Bronchial epithelial cell (primary cell): ENCODE measurements at regions not wholly inside any gene's neighbourhood (a gene's known extent, or its start where the extent isn't known, plus 50 kb on each side); places are given as distances from the start of the nearest gene placed in this dataset.

ENCODE experiments used
- DNase-seq: peaks from one replicate; pipeline ENCODE4 v3.0.0-alpha.2; 2010; ENCODE audit warnings: low read depth
- FAIRE-seq: peaks from 2 replicates; lab custom pipeline; 2011; peaks lifted over from hg19 to GRCh38; lab: Jason Lieb, UNC
- H3K27me3 ChIP-seq: 2 replicates; pipeline ENCODE4 v1.5.1; 2011; ENCODE audit warnings: low read length; ENCODE audit not compliant: control insufficient read depth, insufficient read depth
- H3K36me3 ChIP-seq: 2 replicates; pipeline ENCODE4 v1.5.1; 2011; ENCODE audit warnings: low read length; ENCODE audit not compliant: control insufficient read depth, insufficient read depth
- H3K4me3 ChIP-seq: 2 replicates; pipeline ENCODE4 v1.5.1; 2011; ENCODE audit warnings: mild to moderate bottlenecking, low read depth, low read length, control low read depth
- TF ChIP-seq, protein P1 (sequence below): IDR thresholded peaks from 2 replicates; pipeline ENCODE4 v1.5.1; 2011; ENCODE audit warnings: mild to moderate bottlenecking, moderate library complexity, low read length, control low read depth, inconsistent platforms; ENCODE audit not compliant: insufficient read depth, severe bottlenecking

- FAIRE-seq, result no peak
- Histone ChIP-seq H3K4me3 (no peak overlapping the region), H3K27me3 (no peaks in the 10 kb centered on the region), H3K36me3 (no peaks in the 10 kb centered on the region)
- TF ChIP-seq, protein P1, sequence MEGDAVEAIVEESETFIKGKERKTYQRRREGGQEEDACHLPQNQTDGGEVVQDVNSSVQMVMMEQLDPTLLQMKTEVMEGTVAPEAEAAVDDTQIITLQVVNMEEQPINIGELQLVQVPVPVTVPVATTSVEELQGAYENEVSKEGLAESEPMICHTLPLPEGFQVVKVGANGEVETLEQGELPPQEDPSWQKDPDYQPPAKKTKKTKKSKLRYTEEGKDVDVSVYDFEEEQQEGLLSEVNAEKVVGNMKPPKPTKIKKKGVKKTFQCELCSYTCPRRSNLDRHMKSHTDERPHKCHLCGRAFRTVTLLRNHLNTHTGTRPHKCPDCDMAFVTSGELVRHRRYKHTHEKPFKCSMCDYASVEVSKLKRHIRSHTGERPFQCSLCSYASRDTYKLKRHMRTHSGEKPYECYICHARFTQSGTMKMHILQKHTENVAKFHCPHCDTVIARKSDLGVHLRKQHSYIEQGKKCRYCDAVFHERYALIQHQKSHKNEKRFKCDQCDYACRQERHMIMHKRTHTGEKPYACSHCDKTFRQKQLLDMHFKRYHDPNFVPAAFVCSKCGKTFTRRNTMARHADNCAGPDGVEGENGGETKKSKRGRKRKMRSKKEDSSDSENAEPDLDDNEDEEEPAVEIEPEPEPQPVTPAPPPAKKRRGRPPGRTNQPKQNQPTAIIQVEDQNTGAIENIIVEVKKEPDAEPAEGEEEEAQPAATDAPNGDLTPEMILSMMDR, result no peak
- no peak for DNase-seq
Observed at GRCh38 chr14:71327691-71328090, 420.4 kb downstream of the PCNX1 start.

DNA sequence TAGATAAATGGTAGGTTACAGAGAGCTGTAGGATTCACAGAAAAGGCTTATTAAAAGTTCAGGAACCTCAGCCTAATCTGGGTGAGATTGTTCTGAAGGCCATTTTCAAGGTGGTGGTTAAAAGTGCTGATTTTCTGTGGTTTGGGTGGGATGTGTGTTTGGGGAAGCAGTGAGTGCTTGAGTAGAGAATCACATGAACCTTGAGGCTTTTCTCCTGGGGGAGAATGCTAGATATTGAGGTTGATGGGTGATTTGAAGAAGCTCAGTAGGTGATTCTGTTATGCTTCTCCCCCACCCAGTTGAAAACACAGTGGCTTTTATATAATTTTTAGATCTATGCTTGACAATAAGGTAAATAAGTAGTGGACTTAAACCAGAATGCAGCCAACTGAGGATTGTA lies 420.9 kb downstream of the PCNX1 start:
- no peaks in the 10 kb centered on the region for H3K36me3 ChIP-seq
- no peaks in the 10 kb centered on the region for H3K27me3 ChIP-seq
- TF ChIP-seq, protein P1, result no peak
- no peak overlapping the region for H3K4me3 ChIP-seq
- no peak for FAIRE-seq
- no peak for DNase-seq

DNA sequence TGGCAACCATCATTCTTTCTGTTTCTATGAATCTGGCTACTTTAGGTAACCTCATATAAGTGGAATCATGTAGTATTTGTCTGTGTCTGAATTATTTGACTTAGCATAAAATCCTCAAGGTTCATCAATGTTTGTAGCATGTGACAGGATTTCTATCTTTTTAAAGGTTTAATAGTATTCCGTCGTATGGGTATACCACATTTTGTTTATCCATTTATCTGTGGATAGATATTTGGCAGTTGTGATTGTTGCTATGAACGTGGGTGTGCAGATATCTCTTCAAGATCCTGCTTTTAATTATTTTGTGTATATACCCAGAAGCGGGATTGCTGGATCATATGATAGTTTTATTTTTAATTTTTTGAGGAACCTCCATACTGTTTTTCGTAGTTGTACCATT lies 421.7 kb downstream of the PCNX1 start:
- DNase-seq (no peak), FAIRE-seq (no peak)
- TF ChIP-seq, protein P1, result no peak
- Histone ChIP-seq H3K4me3 (no peak overlapping the region), H3K36me3 (no peaks in the 10 kb centered on the region), H3K27me3 (no peaks in the 10 kb centered on the region)

- Histone ChIP-seq H3K4me3 (no peak overlapping the region), H3K27me3 (no peaks in the 10 kb centered on the region), H3K36me3 (no peaks in the 10 kb centered on the region)
- FAIRE-seq, result no peak
- no peak for DNase-seq
- TF ChIP-seq, protein P1, result no peak
Observed at GRCh38 chr14:71331403-71331802, 424.1 kb downstream of the PCNX1 start.

DNA sequence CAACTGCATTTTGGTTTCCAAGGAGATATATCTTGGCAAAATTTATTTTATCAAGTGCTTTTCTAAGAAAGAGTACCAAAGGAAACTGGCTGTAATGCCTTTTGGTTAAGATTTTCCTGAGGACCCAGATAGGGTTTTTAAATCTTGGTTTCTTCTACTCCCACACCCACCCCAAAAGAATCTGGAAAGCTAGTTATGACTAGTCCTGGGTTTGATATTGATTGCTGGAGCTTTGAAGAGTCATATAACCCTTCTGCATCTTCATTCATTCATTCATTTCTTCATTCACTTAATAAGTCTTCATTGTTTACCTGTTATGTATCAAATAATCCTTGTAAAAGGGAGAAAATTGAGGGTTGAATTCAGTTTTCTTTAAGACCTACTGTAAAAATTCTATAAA lies 425.2 kb downstream of the PCNX1 start:
- Histone ChIP-seq H3K27me3 (no peaks in the 10 kb centered on the region), H3K4me3 (no peak overlapping the region), H3K36me3 (no peaks in the 10 kb centered on the region)
- no peak for FAIRE-seq
- TF ChIP-seq, protein P1, result no peak
- no peak for DNase-seq

DNA sequence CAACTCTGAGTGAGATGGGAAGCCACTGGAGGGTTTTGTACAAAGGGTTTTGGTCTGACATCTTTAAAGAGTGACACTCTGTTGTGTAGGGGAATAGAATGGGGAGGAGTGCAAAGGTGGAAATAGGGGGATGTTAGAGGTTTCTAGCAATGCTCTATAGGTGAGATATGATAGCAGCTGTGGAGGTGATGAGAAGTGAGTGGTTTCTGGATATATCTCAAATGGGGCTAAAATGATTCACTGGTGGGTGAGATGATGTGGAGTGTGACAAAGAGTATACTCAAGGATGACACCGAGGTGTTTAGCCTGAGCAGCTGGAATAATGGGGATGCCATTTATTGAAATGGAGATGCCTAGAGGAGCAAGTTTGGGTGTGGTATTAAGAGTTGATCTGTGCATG lies 426.4 kb downstream of the PCNX1 start:
- no peak for FAIRE-seq

More for the DNA sequence above, 426.4 kb downstream of the PCNX1 start:
- Histone ChIP-seq H3K36me3 (no peaks in the 10 kb centered on the region), H3K4me3 (no peak overlapping the region), H3K27me3 (no peaks in the 10 kb centered on the region)
- DNase-seq, result no peak
- TF ChIP-seq, protein P1, result no peak
